H9 (cell line): ENCODE measurements at regions not wholly inside any gene's neighbourhood (a gene's known extent, or its start where the extent isn't known, plus 50 kb on each side); places are given as distances from the start of the nearest gene placed in this dataset.

Source experiments
- DNase-seq: peaks from one replicate; pipeline ENCODE4 v3.0.0-alpha.2; 2017
- H2AFZ ChIP-seq: one replicate; pipeline ENCODE4 v1.6.1; 2013; ENCODE audit warnings: mild to moderate bottlenecking, low read length, control low read depth, moderate library complexity
- H2AK5ac ChIP-seq: 2 replicates; pipeline ENCODE4 v1.6.1; 2013; ENCODE audit warnings: low read length, control low read depth, mixed read lengths; ENCODE audit not compliant: insufficient read length
- H2BK120ac ChIP-seq: one replicate; pipeline ENCODE4 v1.6.1; 2013; ENCODE audit warnings: low read depth, mild to moderate bottlenecking, low read length, control low read depth, inconsistent platforms; ENCODE audit not compliant: poor library complexity, severe bottlenecking
- H2BK12ac ChIP-seq: 2 replicates; pipeline ENCODE4 v1.6.1; 2013; ENCODE audit warnings: low read length, control low read depth, mixed read lengths, low read depth; ENCODE audit not compliant: insufficient read length
- H2BK15ac ChIP-seq: 2 replicates; pipeline ENCODE4 v1.6.1; 2013; ENCODE audit warnings: low read depth, low read length, control low read depth
- H2BK20ac ChIP-seq: one replicate; pipeline ENCODE4 v1.6.1; 2013; ENCODE audit warnings: low read depth, mild to moderate bottlenecking, low read length, control low read depth, inconsistent platforms; ENCODE audit not compliant: poor library complexity, severe bottlenecking
- H2BK5ac ChIP-seq: 2 replicates; pipeline ENCODE4 v1.6.1; 2013; ENCODE audit warnings: low read length, control low read depth, mixed read lengths; ENCODE audit not compliant: insufficient read length
- H3K14ac ChIP-seq: 2 replicates; pipeline ENCODE4 v1.6.1; 2013; ENCODE audit warnings: low read length, control low read depth; ENCODE audit not compliant: insufficient read depth
- H3K18ac ChIP-seq: 2 replicates; pipeline ENCODE4 v1.6.1; 2013; ENCODE audit warnings: low read depth, mild to moderate bottlenecking, mixed read lengths, low read length, control low read depth; ENCODE audit not compliant: insufficient read length
- H3K23ac ChIP-seq: 2 replicates; pipeline ENCODE4 v1.6.1; 2013; ENCODE audit warnings: low read length, control low read depth, mixed read lengths, low read depth; ENCODE audit not compliant: insufficient read length
- H3K23me2 ChIP-seq: 2 replicates; pipeline ENCODE4 v1.6.1; 2013; ENCODE audit warnings: low read depth, mild to moderate bottlenecking, mixed read lengths, low read length, control low read depth; ENCODE audit not compliant: insufficient read length, poor library complexity, severe bottlenecking
- H3K27ac ChIP-seq: 2 replicates; pipeline ENCODE4 v1.5.1; 2013; ENCODE audit warnings: low read length, control low read depth, mixed read lengths, low read depth; ENCODE audit not compliant: insufficient read length
- H3K27me3 ChIP-seq: 2 replicates; pipeline ENCODE4 v1.6.1; 2013; ENCODE audit warnings: low read length, control low read depth, inconsistent platforms; ENCODE audit not compliant: insufficient read depth
- H3K4ac ChIP-seq: 2 replicates; pipeline ENCODE4 v1.6.1; 2013; ENCODE audit warnings: low read depth, mild to moderate bottlenecking, control low read depth, inconsistent platforms, low read length, moderate library complexity
- H3K4me1 ChIP-seq: 2 replicates; pipeline ENCODE4 v1.6.1; 2013; ENCODE audit warnings: low read length, control low read depth, inconsistent platforms; ENCODE audit not compliant: insufficient read depth
- H3K4me2 ChIP-seq: 2 replicates; pipeline ENCODE4 v1.6.1; 2013; ENCODE audit warnings: low read length, control low read depth, mixed read lengths; ENCODE audit not compliant: insufficient read length, insufficient read depth
- H3K56ac ChIP-seq: 2 replicates; pipeline ENCODE4 v1.6.1; 2013; ENCODE audit warnings: low read depth, mild to moderate bottlenecking, mixed read lengths, low read length, control low read depth; ENCODE audit not compliant: insufficient read length
- H3K79me1 ChIP-seq: 2 replicates; pipeline ENCODE4 v1.6.1; 2013; ENCODE audit warnings: low read depth, mild to moderate bottlenecking, moderate library complexity, low read length, control low read depth, inconsistent platforms; ENCODE audit not compliant: insufficient read depth, poor library complexity, severe bottlenecking
- H3K79me2 ChIP-seq: 2 replicates; pipeline ENCODE4 v1.6.1; 2013; ENCODE audit warnings: low read length, control low read depth, inconsistent platforms; ENCODE audit not compliant: insufficient read depth
- H3K9ac ChIP-seq: 2 replicates; pipeline ENCODE4 v1.6.1; 2013; ENCODE audit warnings: low read length, control low read depth, mixed read lengths; ENCODE audit not compliant: insufficient read length; ENCODE audit errors: extremely low read depth
- H3K9me3 ChIP-seq: one replicate; pipeline ENCODE4 v1.6.1; 2013; ENCODE audit warnings: low read depth, low read length, inconsistent platforms; ENCODE audit not compliant: control insufficient read depth
- H3T11ph ChIP-seq: one replicate; pipeline ENCODE4 v1.6.1; 2013; ENCODE audit warnings: mild to moderate bottlenecking, low read length, control low read depth, inconsistent platforms
- H4K20me1 ChIP-seq: one replicate; pipeline ENCODE4 v1.6.1; 2013; ENCODE audit not compliant: control insufficient read depth, insufficient read length, insufficient read depth
- H4K5ac ChIP-seq: 2 replicates; pipeline ENCODE4 v1.6.1; 2013; ENCODE audit warnings: low read depth, mild to moderate bottlenecking, mixed read lengths, low read length, control low read depth; ENCODE audit not compliant: insufficient read length
- H4K8ac ChIP-seq: replicated peaks from 2 replicates; pipeline ENCODE4 v1.6.1; 2013; ENCODE audit warnings: low read length, control low read depth, mixed read lengths, low read depth; ENCODE audit not compliant: insufficient read length
- H4K91ac ChIP-seq: 2 replicates; pipeline ENCODE4 v1.6.1; 2013; ENCODE audit warnings: low read depth, mild to moderate bottlenecking, moderate library complexity, mixed read lengths, low read length, control low read depth; ENCODE audit not compliant: insufficient read length
- H3K27ac Mint-ChIP-seq, 3 experiments: 2 replicates in 2 of 3; 3 replicates in 1 of 3; pipeline ENCODE4 v1.8.0; 2020 to 2021; ENCODE audit warnings: mixed read lengths in 3 of 3, mild to moderate bottlenecking in 1 of 3, moderate library complexity in 1 of 3
- H3K27me3 Mint-ChIP-seq: 2 replicates; pipeline ENCODE4 v1.8.0; 2021; ENCODE audit warnings: low read depth, mild to moderate bottlenecking, moderate library complexity, mixed read lengths
- H3K36me3 Mint-ChIP-seq, 3 experiments: 2 replicates in 2 of 3; 3 replicates in 1 of 3; pipeline ENCODE4 v1.8.0; 2020 to 2021; ENCODE audit warnings: low read depth in 3 of 3, mixed read lengths in 3 of 3; ENCODE audit not compliant: insufficient read depth in 1 of 3
- H3K4me1 Mint-ChIP-seq, 2 experiments: 2 replicates each; pipeline ENCODE4 v1.8.0; 2020; ENCODE audit warnings: mixed read lengths in 2 of 2
- H3K4me3 Mint-ChIP-seq, 2 experiments: 2 replicates in 1 of 2; 3 replicates in 1 of 2; pipeline ENCODE4 v1.8.0; 2020 to 2021; ENCODE audit warnings: mild to moderate bottlenecking in 2 of 2, mixed read lengths in 2 of 2, moderate library complexity in 1 of 2
- H3K9me3 Mint-ChIP-seq, 2 experiments: 2 replicates in 1 of 2; 3 replicates in 1 of 2; pipeline ENCODE4 v1.8.0; 2020; ENCODE audit warnings: mild to moderate bottlenecking in 2 of 2, mixed read lengths in 2 of 2, moderate library complexity in 1 of 2
- WGBS: extraction: QIAGEN DNeasy Blood & Tissue Kit; methylation state at CpG from one replicate; pipeline ENCODE4 v1.1.7; 2013; ENCODE audit warnings: missing lambda C conversion rate, low lambda C conversion rate, mixed read lengths; ENCODE audit not compliant: insufficient read length; ENCODE audit errors: extremely low coverage; 5-methylcytosine and 5-hydroxymethylcytosine counted together
- TF ChIP-seq, protein P1 (sequence below): fragments of 200-600 bp; sonication (generic); conservative IDR thresholded peaks from 3 replicates; pipeline ENCODE4 v1.8.0; 2021; ENCODE audit warnings: antibody characterized with exemption, mild to moderate bottlenecking

DNA sequence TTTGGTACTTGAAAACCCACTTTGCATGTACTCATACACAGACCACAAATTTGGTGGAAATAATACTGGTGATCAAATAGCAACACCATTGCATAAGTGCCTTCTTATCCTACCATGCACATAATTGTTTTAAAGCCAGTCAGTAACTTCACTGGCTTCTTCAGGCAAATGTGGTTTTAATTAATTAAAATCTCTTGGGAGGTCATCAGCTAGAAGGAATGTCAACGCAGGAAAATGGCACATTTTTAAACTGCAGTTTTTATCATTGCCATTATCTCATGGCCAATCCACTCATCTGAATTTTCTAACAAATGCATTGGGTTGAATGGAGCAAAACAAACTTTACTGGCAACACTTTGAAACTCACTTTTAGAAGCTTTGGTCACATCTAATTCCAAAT lies 105.7 kb upstream of the ZPLD1 start:
- DNase-seq: no peak
- no peak overlapping the region for H3K14ac ChIP-seq
- no peaks in the 10 kb centered on the region for H3K23me2 ChIP-seq
- H3K27ac Mint-ChIP-seq: no peak overlapping the region
- no peak overlapping the region for H3K4me2 ChIP-seq
- H3K4me3 Mint-ChIP-seq: no peak overlapping the region
- H4K5ac ChIP-seq: no peak overlapping the region
- no peak overlapping the region for H2BK20ac ChIP-seq
- no peaks in the 10 kb centered on the region for H4K20me1 ChIP-seq
- no peaks in the 10 kb centered on the region for H3K79me1 ChIP-seq
- no peak overlapping the region for H4K91ac ChIP-seq
- no peaks in the 10 kb centered on the region; the same call in 1 of the 2 replicates for H3K27me3 Mint-ChIP-seq
- H3K23ac ChIP-seq: no peak overlapping the region
- H3K9ac ChIP-seq: no peak overlapping the region
- H2BK120ac ChIP-seq: no peak overlapping the region
- no peaks in the 10 kb centered on the region for H3K9me3 ChIP-seq
- no peak overlapping the region for H2AFZ ChIP-seq
- no peaks in the 10 kb centered on the region for H3K36me3 Mint-ChIP-seq
- TF ChIP-seq, protein P1, sequence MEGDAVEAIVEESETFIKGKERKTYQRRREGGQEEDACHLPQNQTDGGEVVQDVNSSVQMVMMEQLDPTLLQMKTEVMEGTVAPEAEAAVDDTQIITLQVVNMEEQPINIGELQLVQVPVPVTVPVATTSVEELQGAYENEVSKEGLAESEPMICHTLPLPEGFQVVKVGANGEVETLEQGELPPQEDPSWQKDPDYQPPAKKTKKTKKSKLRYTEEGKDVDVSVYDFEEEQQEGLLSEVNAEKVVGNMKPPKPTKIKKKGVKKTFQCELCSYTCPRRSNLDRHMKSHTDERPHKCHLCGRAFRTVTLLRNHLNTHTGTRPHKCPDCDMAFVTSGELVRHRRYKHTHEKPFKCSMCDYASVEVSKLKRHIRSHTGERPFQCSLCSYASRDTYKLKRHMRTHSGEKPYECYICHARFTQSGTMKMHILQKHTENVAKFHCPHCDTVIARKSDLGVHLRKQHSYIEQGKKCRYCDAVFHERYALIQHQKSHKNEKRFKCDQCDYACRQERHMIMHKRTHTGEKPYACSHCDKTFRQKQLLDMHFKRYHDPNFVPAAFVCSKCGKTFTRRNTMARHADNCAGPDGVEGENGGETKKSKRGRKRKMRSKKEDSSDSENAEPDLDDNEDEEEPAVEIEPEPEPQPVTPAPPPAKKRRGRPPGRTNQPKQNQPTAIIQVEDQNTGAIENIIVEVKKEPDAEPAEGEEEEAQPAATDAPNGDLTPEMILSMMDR: no peak
- H3K27me3 ChIP-seq: no peaks in the 10 kb centered on the region
- H3T11ph ChIP-seq: no peak overlapping the region
- H3K4ac ChIP-seq: no peak overlapping the region
- no peak overlapping the region for H2BK12ac ChIP-seq
- no peak overlapping the region for H3K56ac ChIP-seq
- no peak overlapping the region for H2BK15ac ChIP-seq
- H2AK5ac ChIP-seq: no peak overlapping the region
- H4K8ac ChIP-seq: no peak overlapping the region
- WGBS: no CpG with 5 or more reads among the region's 1 CpG
- H3K4me1 ChIP-seq: no peaks in the 10 kb centered on the region
- no peaks in the 10 kb centered on the region for H3K4me1 Mint-ChIP-seq
- H3K18ac ChIP-seq: no peak overlapping the region
- no peaks in the 10 kb centered on the region for H3K79me2 ChIP-seq
- H3K27ac ChIP-seq: no peak overlapping the region
- no peak overlapping the region for H2BK5ac ChIP-seq
- no peaks in the 10 kb centered on the region; a peak in 1 of 5 replicates for H3K9me3 Mint-ChIP-seq
